ENCODE measurements at regions not wholly inside any gene's neighbourhood (a gene's known extent, or its start where the extent isn't known, plus 50 kb on each side); places are given as distances from the start of the nearest gene placed in this dataset.

GRCh38 chr4:188268131-188268908 is 129.1 kb downstream of the TRIML1 start:
- intact Hi-C loops (cut with DNase I; ENCODE audit: low total_unique reads), result no loop called here
- Histone ChIP-seq H3K27ac (no peak overlapping the region), H3K4me1 (no peaks in the 10 kb centered on the region), H3K27me3 (replicated peaks in 1 of 7) (no peaks in the 10 kb centered on the region), H3K36me3 (no peaks in the 10 kb centered on the region), H3K9me3 (peaks cover 0 to 16% (median 0%) of the 10 kb centered on the region in 8 donors), H3K4me3 (no peak overlapping the region)
- WGBS, 5 donors, result 82 to 89% (median 85%) methylated on average over 13 of the region's 13 CpGs
- no peak for TF ChIP-seq POLR2A (IDR thresholded peaks at IDR 0.05)
- no peak for TF ChIP-seq POLR2AphosphoS5 (IDR thresholded peaks at IDR 0.05)
- TF ChIP-seq CTCF (IDR thresholded peaks at IDR 0.05 in 8 of 11, conservative IDR thresholded peaks at IDR 0.05 in 3 of 11), result no peak
- DNase-seq, result no peak

GRCh38 chr4:188270273-188271069 is 131.2 kb downstream of the TRIML1 start:
- Histone ChIP-seq H3K27ac (no peak overlapping the region), H3K36me3 (no peaks in the 10 kb centered on the region), H3K27me3 (replicated peaks in 1 of 7) (no peaks in the 10 kb centered on the region), H3K4me3 (no peak overlapping the region), H3K9me3 (peaks cover 0 to 16% (median 0%) of the 10 kb centered on the region in 8 donors), H3K4me1 (no peaks in the 10 kb centered on the region)
- DNase-seq, result no peak
- WGBS, 5 donors, result 90 to 94% (median 92%) methylated on average over 30 of the region's 30 CpGs
- TF ChIP-seq POLR2A (IDR thresholded peaks at IDR 0.05) (no peak), CTCF (IDR thresholded peaks at IDR 0.05 in 8 of 11, conservative IDR thresholded peaks at IDR 0.05 in 3 of 11) (no peak), POLR2AphosphoS5 (IDR thresholded peaks at IDR 0.05) (no peak)
- intact Hi-C loops (cut with DNase I; ENCODE audit: low total_unique reads), result no loop called here

GRCh38 chr4:188275686-188276085 is 136.4 kb downstream of the TRIML1 start:
- Histone ChIP-seq H3K27me3 (replicated peaks in 1 of 7) (no peaks in the 10 kb centered on the region), H3K36me3 (no peaks in the 10 kb centered on the region), H3K4me1 (no peaks in the 10 kb centered on the region), H3K27ac (no peak overlapping the region), H3K4me3 (no peak overlapping the region), H3K9me3 (peaks cover 0 to 6% (median 0%) of the 10 kb centered on the region in 8 donors)
- intact Hi-C loops (cut with DNase I; ENCODE audit: low total_unique reads), result no loop called here
- DNase-seq, result no peak
- no peak for TF ChIP-seq POLR2AphosphoS5 (IDR thresholded peaks at IDR 0.05)
- no peak for TF ChIP-seq POLR2A (IDR thresholded peaks at IDR 0.05)
- TF ChIP-seq CTCF (IDR thresholded peaks at IDR 0.05 in 8 of 11, conservative IDR thresholded peaks at IDR 0.05 in 3 of 11), result no peak
- WGBS, 5 donors, result 65 to 86% (median 80%) methylated on average over 3 of the region's 3 CpGs

GRCh38 chr4:188279184-188279583 is 139.9 kb downstream of the TRIML1 start:
- Histone ChIP-seq H3K4me1 (no peaks in the 10 kb centered on the region), H3K27ac (no peak overlapping the region), H3K36me3 (no peaks in the 10 kb centered on the region), H3K4me3 (no peak overlapping the region), H3K9me3 (peaks cover 0 to 7% (median 5%) of the 10 kb centered on the region in 8 donors), H3K27me3 (replicated peaks in 1 of 7) (peaks cover 0 to 24% (median 9%) of the 10 kb centered on the region in 7 donors)
- WGBS, 5 donors, result 87 to 94% (median 92%) methylated on average over 5 of the region's 5 CpGs
- no peak for DNase-seq
- no peak for TF ChIP-seq CTCF (IDR thresholded peaks at IDR 0.05 in 8 of 11, conservative IDR thresholded peaks at IDR 0.05 in 3 of 11)
- TF ChIP-seq POLR2A (IDR thresholded peaks at IDR 0.05), result no peak
- TF ChIP-seq POLR2AphosphoS5 (IDR thresholded peaks at IDR 0.05), result no peak
- intact Hi-C loops (cut with DNase I; ENCODE audit: low total_unique reads), result no loop called here

Measured in spleen (tissue), 11 donors.